Liver (tissue), 8 donors: ENCODE measurements at regions not wholly inside any gene's neighbourhood (a gene's known extent, or its start where the extent isn't known, plus 50 kb on each side); places are given as distances from the start of the nearest gene placed in this dataset.

Experiments used
- DNase-seq: peaks from one replicate; pipeline ENCODE4 v3.0.0-alpha.2; 2017; ENCODE audit warnings: low spot score
- H3K27ac ChIP-seq, 2 donors: one replicate each; pipeline ENCODE4 v1.7.0; 2013; ENCODE audit warnings: inconsistent platforms in 2 of 2, low read length in 2 of 2, control low read depth in 1 of 2, low read depth in 1 of 2, mild to moderate bottlenecking in 1 of 2
- H3K27me3 ChIP-seq, 4 donors: one replicate each; pipeline versions ENCODE4 v1.6.1 to v1.7.0; 2013; ENCODE audit warnings: low read length in 3 of 4, inconsistent platforms in 1 of 4, mild to moderate bottlenecking in 1 of 4, moderate library complexity in 1 of 4; ENCODE audit not compliant: control insufficient read depth in 4 of 4, insufficient read depth in 4 of 4
- H3K36me3 ChIP-seq, 4 donors: one replicate each; pipeline versions ENCODE4 v1.6.1 to v1.7.0; 2013; ENCODE audit warnings: low read length in 3 of 4, mild to moderate bottlenecking in 3 of 4, low read depth in 1 of 4, moderate library complexity in 1 of 4; ENCODE audit not compliant: control insufficient read depth in 4 of 4, insufficient read depth in 3 of 4
- H3K4me1 ChIP-seq, 4 donors: one replicate each; pipeline versions ENCODE4 v1.6.1 to v1.7.0; 2013; ENCODE audit warnings: low read length in 3 of 4, mild to moderate bottlenecking in 3 of 4, moderate library complexity in 1 of 4; ENCODE audit not compliant: control insufficient read depth in 4 of 4, insufficient read depth in 4 of 4
- H3K4me3 ChIP-seq, 3 donors: one replicate each; pipeline versions ENCODE4 v1.6.1 to v1.7.0; 2013; ENCODE audit warnings: low read length in 3 of 3, control low read depth in 1 of 3, low read depth in 1 of 3, mild to moderate bottlenecking in 1 of 3
- H3K9ac ChIP-seq, 2 donors: one replicate each; pipeline ENCODE4 v1.7.0; 2013; ENCODE audit warnings: low read length in 2 of 2, mild to moderate bottlenecking in 2 of 2, moderate library complexity in 2 of 2, control low read depth in 1 of 2, low read depth in 1 of 2
- H3K9me3 ChIP-seq, 4 donors: one replicate each; pipeline versions ENCODE4 v1.6.1 to v1.7.0; 2013; ENCODE audit warnings: low read length in 3 of 4; ENCODE audit not compliant: control insufficient read depth in 4 of 4
- ATF3 ChIP-seq: IDR thresholded peaks from 2 replicates; pipeline ENCODE4 v1.6.1; 2016; ENCODE audit warnings: antibody characterized with exemption
- CTCF ChIP-seq: fragments of 150-350 bp; IDR thresholded peaks from 2 replicates; pipeline ENCODE4 v1.5.1; 2017; ENCODE audit warnings: improper control_type of control experiment, low read depth, low read length; ENCODE audit not compliant: missing input control
- EGR1 ChIP-seq, 2 donors: IDR thresholded peaks; 2 replicates each; pipeline ENCODE4 v1.6.1; 2016 to 2018; ENCODE audit warnings: antibody characterized with exemption in 2 of 2, low read depth in 2 of 2
- FOXA1 ChIP-seq: IDR thresholded peaks from 2 replicates; pipeline ENCODE4 v1.6.1; 2016; ENCODE audit warnings: antibody characterized with exemption
- GABPA ChIP-seq, 2 donors: IDR thresholded peaks in 1 of 2; conservative IDR thresholded peaks in 1 of 2; 2 replicates each; pipeline ENCODE4 v1.6.1; 2016; ENCODE audit warnings: antibody characterized with exemption in 2 of 2, mild to moderate bottlenecking in 1 of 2, moderate library complexity in 1 of 2
- HNF4A ChIP-seq, 2 donors: conservative IDR thresholded peaks; 2 replicates each; pipeline ENCODE4 v1.6.1; 2016; ENCODE audit warnings: antibody characterized with exemption in 2 of 2, mild to moderate bottlenecking in 2 of 2
- HNF4G ChIP-seq: IDR thresholded peaks from 2 replicates; pipeline ENCODE4 v1.6.1; 2016; ENCODE audit warnings: antibody characterized with exemption
- RAD21 ChIP-seq, 2 donors: IDR thresholded peaks; 2 replicates each; pipeline ENCODE4 v1.6.1; 2016; ENCODE audit warnings: antibody characterized with exemption in 2 of 2, mild to moderate bottlenecking in 2 of 2
- REST ChIP-seq: IDR thresholded peaks from 2 replicates; pipeline ENCODE4 v1.6.1; 2016; ENCODE audit warnings: antibody characterized with exemption, mild to moderate bottlenecking
- SP1 ChIP-seq: IDR thresholded peaks from 2 replicates; pipeline ENCODE4 v1.6.1; 2018; ENCODE audit warnings: antibody characterized with exemption, mild to moderate bottlenecking
- TAF1 ChIP-seq: conservative IDR thresholded peaks from 2 replicates; pipeline ENCODE4 v1.6.1; 2016; ENCODE audit warnings: antibody characterized with exemption, mild to moderate bottlenecking
- YY1 ChIP-seq: IDR thresholded peaks from 2 replicates; pipeline ENCODE4 v1.6.1; 2016; ENCODE audit warnings: antibody characterized with exemption, mild to moderate bottlenecking
- ZBTB33 ChIP-seq: IDR thresholded peaks from 2 replicates; pipeline ENCODE4 v1.6.1; 2016; ENCODE audit warnings: antibody characterized with exemption
- WGBS: extraction: QIAGEN DNeasy Blood & Tissue Kit; methylation state at CpG from one replicate; pipeline ENCODE4 v1.1.7; 2013; 5-methylcytosine and 5-hydroxymethylcytosine counted together
- donor health status: healthy.
- donor health status: healthy.
- donor health status: healthy.
- donor health status: healthy.
- donor health status: healthy.

- no peak overlapping the region for H3K9ac ChIP-seq
- H3K9me3 ChIP-seq: peaks cover 0 to 2% (median under 1%) of the 10 kb centered on the region in 4 donors
- 82% methylated on average over 3 of the region's 3 CpGs for WGBS
- no peaks in the 10 kb centered on the region for H3K4me1 ChIP-seq
- TF ChIP-seq CTCF (no peak), TAF1 (no peak), REST (no peak), SP1 (no peak)
- no peak overlapping the region for H3K27ac ChIP-seq
- no peaks in the 10 kb centered on the region for H3K27me3 ChIP-seq
- no peaks in the 10 kb centered on the region for H3K36me3 ChIP-seq
- DNase-seq: no peak
- H3K4me3 ChIP-seq: no peak overlapping the region
Measured at GRCh38 chr5:121741156-121741555, 110.5 kb upstream of the FTMT start.

GRCh38 chr5:121744577-121744976, 107.1 kb upstream of the FTMT start:
- H3K27me3 ChIP-seq: peaks cover 0 to 3% (median 0%) of the 10 kb centered on the region in 4 donors
- H3K9me3 ChIP-seq: peaks cover 0 to 2% (median 0%) of the 10 kb centered on the region in 4 donors
- no peak overlapping the region for H3K4me3 ChIP-seq
- H3K36me3 ChIP-seq: no peaks in the 10 kb centered on the region
- no peak for DNase-seq
- TF ChIP-seq HNF4G (no peak), GABPA (IDR thresholded peaks at IDR 0.05 in 1 of 2, conservative IDR thresholded peaks at IDR 0.05 in 1 of 2) (no peak)
- no peaks in the 10 kb centered on the region for H3K4me1 ChIP-seq
- H3K9ac ChIP-seq: no peak overlapping the region
- no peak overlapping the region for H3K27ac ChIP-seq

GRCh38 chr5:121745407-121745806, 106.3 kb upstream of the FTMT start:
- WGBS: 53% methylated on average over 1 of the region's 1 CpG
- no peak for DNase-seq
- no peak overlapping the region for H3K4me3 ChIP-seq
- TF ChIP-seq RAD21 (IDR thresholded peaks at IDR 0.05) (no peak), ATF3 (no peak), YY1 (no peak), HNF4A (conservative IDR thresholded peaks at IDR 0.05) (no peak), CTCF (no peak), SP1 (no peak), REST (no peak), ZBTB33 (no peak), HNF4G (no peak), EGR1 (IDR thresholded peaks at IDR 0.05; ENCODE audit: low read depth in 2 of 2) (no peak), FOXA1 (no peak)

More at GRCh38 chr5:121745407-121745806, 106.3 kb upstream of the FTMT start:
- Histone ChIP-seq H3K9me3 (peaks cover 0 to 2% (median 0%) of the 10 kb centered on the region in 4 donors), H3K4me1 (no peaks in the 10 kb centered on the region), H3K9ac (no peak overlapping the region), H3K27ac (no peak overlapping the region), H3K36me3 (no peaks in the 10 kb centered on the region), H3K27me3 (peaks cover 0 to 3% (median 0%) of the 10 kb centered on the region in 4 donors)
